ENCODE measurements at regions not wholly inside any gene's neighbourhood (a gene's known extent, or its start where the extent isn't known, plus 50 kb on each side); places are given as distances from the start of the nearest gene placed in this dataset.

GRCh38 chr5:54912021-54912420, 73.4 kb downstream of the ESM1 start:
- DNase-seq = no peak
- no peaks in the 10 kb centered on the region for H3K9me3 ChIP-seq (replicated peaks in 1 of 2; ENCODE audit: control insufficient read depth in 1 of 2, insufficient read depth in 1 of 2, low read length in 2 of 2)
- no peak overlapping the region for H2AFZ ChIP-seq (ENCODE audit: insufficient read depth, low read depth, low read length, poor library complexity, severe bottlenecking)
- Mint-ChIP-seq H3K4me1 (no peaks in the 10 kb centered on the region), H3K27me3 (ENCODE audit: low read depth in 3 of 3) (peaks cover 6 to 26% (median 17%) of the 10 kb centered on the region in 3 donors), H3K27ac (no peak overlapping the region), H3K36me3 (no peaks in the 10 kb centered on the region), H3K9me3 (no peaks in the 10 kb centered on the region), H3K4me3 (no peak overlapping the region)
- no peaks in the 10 kb centered on the region for H3K36me3 ChIP-seq (replicated peaks in 1 of 2; ENCODE audit: control insufficient read depth in 1 of 2, insufficient read depth in 2 of 2, low read length in 2 of 2)
- intact Hi-C loops (cut with micrococcal nuclease) = no loop called here
- H3K79me2 ChIP-seq (ENCODE audit: insufficient read depth, low read length) = no peaks in the 10 kb centered on the region
- no peak overlapping the region for H3K9ac ChIP-seq (ENCODE audit: insufficient read depth, low read length, poor library complexity, severe bottlenecking)
- no peak overlapping the region for H3K4me2 ChIP-seq (replicated peaks; ENCODE audit: extremely low read depth, low read length, poor library complexity, severe bottlenecking)
- WGBS (ENCODE audit: insufficient coverage) = no CpG with 5 or more reads among the region's 1 CpG
- H3K4me1 ChIP-seq (ENCODE audit: control insufficient read depth in 1 of 2, insufficient read depth in 2 of 2, low read length in 2 of 2) = no peaks in the 10 kb centered on the region
- no peaks in the 10 kb centered on the region for H4K20me1 ChIP-seq (ENCODE audit: insufficient read depth, low read length)
- TF ChIP-seq CTCF (IDR thresholded peaks at IDR 0.05) = no peak
- H3K27ac ChIP-seq (ENCODE audit: low read depth in 1 of 2, low read length in 2 of 2) = no peak overlapping the region
- H3K4me3 ChIP-seq (replicated peaks in 1 of 3; ENCODE audit: low read depth in 2 of 3, low read length in 3 of 3) = no peak overlapping the region
- peaks cover 0 to 3% of the 10 kb centered on the region in 2 donors for H3K27me3 ChIP-seq (ENCODE audit: control insufficient read depth in 2 of 2, insufficient read depth in 2 of 2, low read length in 2 of 2)

GRCh38 chr5:54909911-54910870, 75.2 kb downstream of the ESM1 start:
- no peak for DNase-seq
- no peak overlapping the region for H3K4me2 ChIP-seq (replicated peaks; ENCODE audit: extremely low read depth, low read length, poor library complexity, severe bottlenecking)
- H3K9ac ChIP-seq (ENCODE audit: insufficient read depth, low read length, poor library complexity, severe bottlenecking) = no peak overlapping the region
- Mint-ChIP-seq H3K36me3 (no peaks in the 10 kb centered on the region), H3K4me1 (no peaks in the 10 kb centered on the region), H3K27me3 (ENCODE audit: low read depth in 3 of 3) (peaks cover 8 to 21% (median 16%) of the 10 kb centered on the region in 3 donors), H3K27ac (no peak overlapping the region), H3K9me3 (no peaks in the 10 kb centered on the region), H3K4me3 (no peak overlapping the region)
- intact Hi-C loops (cut with micrococcal nuclease) = no loop called here
- H2AFZ ChIP-seq (ENCODE audit: insufficient read depth, low read depth, low read length, poor library complexity, severe bottlenecking) = no peak overlapping the region
- no peaks in the 10 kb centered on the region for H3K9me3 ChIP-seq (replicated peaks in 1 of 2; ENCODE audit: control insufficient read depth in 1 of 2, insufficient read depth in 1 of 2, low read length in 2 of 2)
- no peaks in the 10 kb centered on the region for H3K36me3 ChIP-seq (replicated peaks in 1 of 2; ENCODE audit: control insufficient read depth in 1 of 2, insufficient read depth in 2 of 2, low read length in 2 of 2)
- H3K79me2 ChIP-seq (ENCODE audit: insufficient read depth, low read length) = no peaks in the 10 kb centered on the region
- WGBS (ENCODE audit: insufficient coverage) = 93% methylated on average over 4 of the region's 4 CpGs
- H3K27me3 ChIP-seq (ENCODE audit: control insufficient read depth in 2 of 2, insufficient read depth in 2 of 2, low read length in 2 of 2) = peaks cover 0 to 3% of the 10 kb centered on the region in 2 donors
- no peak for TF ChIP-seq CTCF (IDR thresholded peaks at IDR 0.05)
- no peaks in the 10 kb centered on the region for H4K20me1 ChIP-seq (ENCODE audit: insufficient read depth, low read length)
- H3K4me3 ChIP-seq (replicated peaks in 1 of 3; ENCODE audit: low read depth in 2 of 3, low read length in 3 of 3) = no peak overlapping the region
- no peaks in the 10 kb centered on the region for H3K4me1 ChIP-seq (ENCODE audit: control insufficient read depth in 1 of 2, insufficient read depth in 2 of 2, low read length in 2 of 2)
- H3K27ac ChIP-seq (ENCODE audit: low read depth in 1 of 2, low read length in 2 of 2) = no peak overlapping the region
